CD4-positive, alpha-beta T cell treated with Interleukin-10 for 1 hour (primary cell): ENCODE measurements at regions not wholly inside any gene's neighbourhood (a gene's known extent, or its start where the extent isn't known, plus 50 kb on each side); places are given as distances from the start of the nearest gene placed in this dataset.
"Not testable (repeated sequence)": the region's sequence is repeated elsewhere in the genome, so short reads cannot be mapped to it uniquely, and the experiment has no call there.

ENCODE experiments used
- DNase-seq: peaks from one replicate; pipeline ENCODE4 v3.0.0-alpha.2; 2020

- DNase-seq: no peak
Measured at GRCh38 chr9:3658964-3659363, 133.2 kb upstream of the RFX3 start.

- no peak for DNase-seq
Measured at GRCh38 chr9:3656224-3656623, 130.4 kb upstream of the RFX3 start.

GRCh38 chr9:3650994-3651622 is 125.3 kb upstream of the RFX3 start:
- DNase-seq: no peak

- no peak for DNase-seq
Measured at GRCh38 chr9:3648722-3649246, 123.0 kb upstream of the RFX3 start.

GRCh38 chr9:3648266-3648665 is 122.5 kb upstream of the RFX3 start:
- DNase-seq: no peak

GRCh38 chr9:3647652-3648051 is 121.9 kb upstream of the RFX3 start:
- peak; percentile 1 for DNase-seq

- no peak for DNase-seq
Measured at GRCh38 chr9:3646226-3646625, 120.4 kb upstream of the RFX3 start.

- not testable (repeated sequence) for DNase-seq
Measured at GRCh38 chr9:3642075-3642474, 116.3 kb upstream of the RFX3 start.

GRCh38 chr9:3629495-3629894 is 103.7 kb upstream of the RFX3 start:
- no peak for DNase-seq

GRCh38 chr9:3628239-3628638 is 102.4 kb upstream of the RFX3 start:
- no peak for DNase-seq

- no peak for DNase-seq
Measured at GRCh38 chr9:3608011-3608410, 82.2 kb upstream of the RFX3 start.

- DNase-seq: no peak
Measured at GRCh38 chr9:3600672-3601071, 74.9 kb upstream of the RFX3 start.

- no peak for DNase-seq
Measured at GRCh38 chr9:3597792-3598191, 72.0 kb upstream of the RFX3 start.

- no peak for DNase-seq
Measured at GRCh38 chr9:3586066-3586465, 60.3 kb upstream of the RFX3 start.

GRCh38 chr9:3585606-3586005 is 59.8 kb upstream of the RFX3 start:
- DNase-seq: no peak

- no peak for DNase-seq
Measured at GRCh38 chr9:3578786-3579185, 53.0 kb upstream of the RFX3 start.

- DNase-seq: no peak
Measured at GRCh38 chr9:3576328-3576727, 50.5 kb upstream of the RFX3 start.

GRCh38 chr9:3575821-3576220 is 50.0 kb upstream of the RFX3 start:
- no peak for DNase-seq
